Suprapubic skin (tissue), 4 donors: ENCODE measurements at regions not wholly inside any gene's neighbourhood (a gene's known extent, or its start where the extent isn't known, plus 50 kb on each side); places are given as distances from the start of the nearest gene placed in this dataset.

ENCODE experiments used
- POLR2A ChIP-seq, 2 donors: fragments of 450-650 bp; IDR thresholded peaks; one replicate each; pipeline ENCODE4 v1.6.1; 2017; ENCODE audit warnings: antibody characterized with exemption in 2 of 2, mild to moderate bottlenecking in 2 of 2, moderate library complexity in 2 of 2
- POLR2AphosphoS5 ChIP-seq, 3 donors: sonication (generic); formaldehyde crosslinking; IDR thresholded peaks; one replicate each; pipeline ENCODE4 v1.6.1; 2017; ENCODE audit warnings: antibody characterized with exemption in 3 of 3
- TF ChIP-seq, protein P1 (sequence below), 2 donors: fragments of 200-600 bp in 1 of 2; fragments of 450-650 bp in 1 of 2; sonication (generic) in 1 of 2; IDR thresholded peaks; one replicate each; pipeline ENCODE4 v1.5.1; 2016 to 2019; ENCODE audit warnings: antibody characterized with exemption in 2 of 2, mild to moderate bottlenecking in 1 of 2, moderate library complexity in 1 of 2

DNA sequence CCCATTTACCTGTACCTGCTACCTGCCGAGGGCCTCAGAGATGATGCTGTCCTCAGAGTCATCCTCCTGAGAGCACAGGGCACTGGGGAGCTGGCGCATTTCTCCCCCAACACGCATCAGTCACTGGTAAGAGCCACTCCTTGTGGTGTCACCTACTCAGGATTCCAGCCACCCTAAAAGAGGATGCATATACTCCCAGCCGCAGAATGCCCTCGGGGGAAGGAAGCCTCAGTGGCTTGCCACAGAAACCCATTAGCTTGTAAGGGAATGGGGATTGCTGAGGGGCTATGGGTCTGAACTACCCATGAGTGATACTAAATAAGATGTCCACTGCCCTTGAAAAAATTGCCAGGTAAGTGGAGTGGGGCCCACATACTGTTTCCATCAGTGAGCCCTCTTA lies 279.2 kb downstream of the WDR11 start:
- TF ChIP-seq POLR2AphosphoS5 (IDR thresholded peaks at IDR 0.05) = no peak
- TF ChIP-seq, protein P1, sequence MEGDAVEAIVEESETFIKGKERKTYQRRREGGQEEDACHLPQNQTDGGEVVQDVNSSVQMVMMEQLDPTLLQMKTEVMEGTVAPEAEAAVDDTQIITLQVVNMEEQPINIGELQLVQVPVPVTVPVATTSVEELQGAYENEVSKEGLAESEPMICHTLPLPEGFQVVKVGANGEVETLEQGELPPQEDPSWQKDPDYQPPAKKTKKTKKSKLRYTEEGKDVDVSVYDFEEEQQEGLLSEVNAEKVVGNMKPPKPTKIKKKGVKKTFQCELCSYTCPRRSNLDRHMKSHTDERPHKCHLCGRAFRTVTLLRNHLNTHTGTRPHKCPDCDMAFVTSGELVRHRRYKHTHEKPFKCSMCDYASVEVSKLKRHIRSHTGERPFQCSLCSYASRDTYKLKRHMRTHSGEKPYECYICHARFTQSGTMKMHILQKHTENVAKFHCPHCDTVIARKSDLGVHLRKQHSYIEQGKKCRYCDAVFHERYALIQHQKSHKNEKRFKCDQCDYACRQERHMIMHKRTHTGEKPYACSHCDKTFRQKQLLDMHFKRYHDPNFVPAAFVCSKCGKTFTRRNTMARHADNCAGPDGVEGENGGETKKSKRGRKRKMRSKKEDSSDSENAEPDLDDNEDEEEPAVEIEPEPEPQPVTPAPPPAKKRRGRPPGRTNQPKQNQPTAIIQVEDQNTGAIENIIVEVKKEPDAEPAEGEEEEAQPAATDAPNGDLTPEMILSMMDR (IDR thresholded peaks at IDR 0.05) = no peak
- TF ChIP-seq POLR2A (IDR thresholded peaks at IDR 0.05) = no peak
